ENCODE measurements at regions not wholly inside any gene's neighbourhood (a gene's known extent, or its start where the extent isn't known, plus 50 kb on each side); places are given as distances from the start of the nearest gene placed in this dataset.

- Histone ChIP-seq H3K27ac (ENCODE audit: low read depth in 1 of 2, low read length in 2 of 2) (no peak overlapping the region), H3K27me3 (ENCODE audit: control insufficient read depth in 1 of 2, insufficient read depth in 2 of 2, low read length in 2 of 2) (no peaks in the 10 kb centered on the region), H3K4me1 (ENCODE audit: insufficient read depth, low read length) (peaks cover 6% of the 10 kb centered on the region), H3K4me3 (ENCODE audit: low read length) (no peak overlapping the region), H3K9me3 (ENCODE audit: control insufficient read depth in 1 of 2, insufficient read depth in 1 of 2, low read length in 2 of 2) (no peaks in the 10 kb centered on the region), H3K36me3 (ENCODE audit: insufficient read depth, low read length) (no peaks in the 10 kb centered on the region)
- no peaks in the 10 kb centered on the region for H3K27me3 Mint-ChIP-seq
- H3K4me3 Mint-ChIP-seq = no peak overlapping the region
- ChIA-PET POLR2A (no interaction called here), CTCF (interaction anchor here (1.0 kb wide), 1 partner anchor 107 kb away, joined by 4 read pairs; no protein-coding TSS in a partner anchor)
- no peak for DNase-seq
- no peak for ATAC-seq (ENCODE audit: poor library complexity)
- H3K27ac Mint-ChIP-seq = no peak overlapping the region
- intact Hi-C loops (cut with DNase I, micrococcal nuclease) = no loop called here
- H3K4me1 Mint-ChIP-seq (ENCODE audit: low read depth) = no peaks in the 10 kb centered on the region
- TF ChIP-seq CTCF (IDR thresholded peaks at IDR 0.05) = no peak
- H3K9me3 Mint-ChIP-seq = no peaks in the 10 kb centered on the region
- no peaks in the 10 kb centered on the region for H3K36me3 Mint-ChIP-seq (ENCODE audit: low read depth)
These were observed 207.1 kb downstream of the NFATC2 start for GRCh38 chr20:51335329-51335841.

GRCh38 chr20:51334609-51335008 is 207.9 kb downstream of the NFATC2 start:
- Histone ChIP-seq H3K36me3 (ENCODE audit: insufficient read depth, low read length) (no peaks in the 10 kb centered on the region), H3K27ac (ENCODE audit: low read depth in 1 of 2, low read length in 2 of 2) (no peak overlapping the region), H3K9me3 (ENCODE audit: control insufficient read depth in 1 of 2, insufficient read depth in 1 of 2, low read length in 2 of 2) (no peaks in the 10 kb centered on the region), H3K27me3 (ENCODE audit: control insufficient read depth in 1 of 2, insufficient read depth in 2 of 2, low read length in 2 of 2) (no peaks in the 10 kb centered on the region), H3K4me1 (ENCODE audit: insufficient read depth, low read length) (peaks cover 6% of the 10 kb centered on the region), H3K4me3 (ENCODE audit: low read length) (no peak overlapping the region)
- H3K36me3 Mint-ChIP-seq (ENCODE audit: low read depth) = no peaks in the 10 kb centered on the region
- ATAC-seq (ENCODE audit: poor library complexity) (no peak), DNase-seq (no peak)
- no peaks in the 10 kb centered on the region for H3K27me3 Mint-ChIP-seq
- CTCF ChIA-PET = no interaction called here
- no peak overlapping the region for H3K4me3 Mint-ChIP-seq
- intact Hi-C loops (cut with DNase I, micrococcal nuclease) = no loop called here
- no peak for TF ChIP-seq CTCF (IDR thresholded peaks at IDR 0.05)
- no peaks in the 10 kb centered on the region for H3K4me1 Mint-ChIP-seq (ENCODE audit: low read depth)
- no peak overlapping the region for H3K27ac Mint-ChIP-seq
- no peaks in the 10 kb centered on the region for H3K9me3 Mint-ChIP-seq
- POLR2A ChIA-PET = no interaction called here

- ChIA-PET CTCF (no interaction called here), POLR2A (no interaction called here)
- no peaks in the 10 kb centered on the region for H3K9me3 ChIP-seq (ENCODE audit: control insufficient read depth in 1 of 2, insufficient read depth in 1 of 2, low read length in 2 of 2)
- no peak for DNase-seq
- no peaks in the 10 kb centered on the region for H3K9me3 Mint-ChIP-seq
- no peak overlapping the region for H3K4me3 ChIP-seq (ENCODE audit: low read length)
- no peak overlapping the region for H3K27ac ChIP-seq (ENCODE audit: low read depth in 1 of 2, low read length in 2 of 2)
- no peaks in the 10 kb centered on the region for H3K4me1 Mint-ChIP-seq (ENCODE audit: low read depth)
- no peak for ATAC-seq (ENCODE audit: poor library complexity)
- intact Hi-C loops (cut with DNase I, micrococcal nuclease) = no loop called here
- H3K27ac Mint-ChIP-seq = no peak overlapping the region
- TF ChIP-seq CTCF (IDR thresholded peaks at IDR 0.05) = no peak
- no peaks in the 10 kb centered on the region for H3K36me3 Mint-ChIP-seq (ENCODE audit: low read depth)
- no peak overlapping the region for H3K4me3 Mint-ChIP-seq
- H3K27me3 Mint-ChIP-seq = no peaks in the 10 kb centered on the region
- peaks cover 6% of the 10 kb centered on the region for H3K4me1 ChIP-seq (ENCODE audit: insufficient read depth, low read length)
- H3K36me3 ChIP-seq (ENCODE audit: insufficient read depth, low read length) = no peaks in the 10 kb centered on the region
- H3K27me3 ChIP-seq (ENCODE audit: control insufficient read depth in 1 of 2, insufficient read depth in 2 of 2, low read length in 2 of 2) = no peaks in the 10 kb centered on the region
These were observed 208.5 kb downstream of the NFATC2 start for GRCh38 chr20:51333971-51334370.
